NOMO-1 (cell line): ENCODE measurements at regions not wholly inside any gene's neighbourhood (a gene's known extent, or its start where the extent isn't known, plus 50 kb on each side); places are given as distances from the start of the nearest gene placed in this dataset.
A peak's percentile ranks its signal among the peaks of the same experiment; 100 is the strongest.

Experiments
- DNase-seq, 2 experiments: peaks; one replicate each; lab custom pipeline; 2025; ENCODE audit not compliant: unreplicated experiment in 2 of 2; lab: John Stamatoyannopoulos, UW

DNA sequence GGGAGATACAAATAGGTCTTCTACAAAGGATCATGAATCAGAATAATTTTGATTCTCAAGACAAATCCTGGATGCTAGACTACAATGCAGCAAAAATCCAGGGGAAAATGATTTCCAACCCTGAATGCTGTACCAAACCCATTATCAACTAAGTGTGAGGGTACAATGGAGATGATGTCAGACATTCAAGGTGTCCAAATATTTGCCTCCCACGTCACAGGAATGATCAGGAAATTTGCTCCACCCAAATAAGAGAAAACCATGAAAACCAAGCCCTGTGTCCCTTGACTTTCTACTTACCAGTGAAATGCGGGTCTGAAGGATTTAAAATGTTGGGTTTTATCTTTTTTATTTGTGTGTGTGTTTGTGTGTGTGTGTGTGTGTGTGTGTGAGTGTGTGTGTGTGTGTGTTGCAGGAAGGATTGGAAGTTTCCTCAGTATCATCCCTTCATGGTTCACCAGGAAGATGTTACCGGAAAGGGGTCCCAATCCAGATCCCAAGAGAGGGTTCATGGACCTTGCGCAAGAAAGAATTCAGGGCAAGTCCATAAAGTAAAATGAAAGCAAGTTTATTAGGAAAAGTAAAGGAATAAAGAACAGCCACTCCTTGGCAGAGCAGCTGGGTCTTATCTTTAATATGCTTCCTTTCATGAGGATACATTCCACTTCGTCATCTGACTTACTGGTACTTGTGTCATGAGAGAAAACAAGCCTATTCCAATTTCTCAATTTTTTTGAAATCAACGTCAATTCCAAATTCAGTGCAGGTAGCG is 61.1 kb upstream of the ID2 start:
- DNase-seq = no peak

DNA sequence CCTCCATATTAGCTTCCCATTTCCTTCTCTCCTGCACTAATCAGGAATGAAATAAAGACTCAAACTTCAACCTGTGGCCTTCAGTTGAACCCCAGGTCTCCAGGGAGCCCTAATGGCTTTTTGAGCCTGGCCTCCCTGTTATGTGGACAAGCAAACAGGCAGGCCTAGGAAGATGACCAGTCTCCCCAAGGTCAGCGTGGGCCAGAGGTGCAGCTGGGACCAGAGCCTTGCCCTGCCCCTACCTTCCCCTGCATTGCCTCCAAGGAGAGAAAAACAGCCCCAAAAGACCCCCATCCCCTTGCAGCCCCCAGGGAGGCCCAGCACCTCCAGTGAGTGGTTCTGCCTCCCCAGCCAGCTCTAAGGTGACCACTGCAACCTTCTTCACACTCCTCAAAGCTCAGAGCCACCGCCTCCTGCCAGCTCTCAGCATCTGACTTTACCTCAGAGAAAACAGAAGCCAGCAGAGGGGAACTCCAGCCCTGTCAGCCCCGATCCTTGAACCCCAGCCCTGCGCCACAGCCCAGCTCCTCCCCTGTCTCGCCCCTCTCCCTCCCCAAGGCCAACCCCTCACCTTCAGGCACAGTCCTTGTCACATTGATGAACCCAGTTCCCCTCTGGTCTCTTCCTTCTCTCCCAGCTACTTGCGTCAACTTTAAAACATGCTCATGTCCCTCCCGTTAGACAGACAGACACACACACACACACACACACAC is 59.5 kb upstream of the ID2 start:
- DNase-seq = no peak

DNA sequence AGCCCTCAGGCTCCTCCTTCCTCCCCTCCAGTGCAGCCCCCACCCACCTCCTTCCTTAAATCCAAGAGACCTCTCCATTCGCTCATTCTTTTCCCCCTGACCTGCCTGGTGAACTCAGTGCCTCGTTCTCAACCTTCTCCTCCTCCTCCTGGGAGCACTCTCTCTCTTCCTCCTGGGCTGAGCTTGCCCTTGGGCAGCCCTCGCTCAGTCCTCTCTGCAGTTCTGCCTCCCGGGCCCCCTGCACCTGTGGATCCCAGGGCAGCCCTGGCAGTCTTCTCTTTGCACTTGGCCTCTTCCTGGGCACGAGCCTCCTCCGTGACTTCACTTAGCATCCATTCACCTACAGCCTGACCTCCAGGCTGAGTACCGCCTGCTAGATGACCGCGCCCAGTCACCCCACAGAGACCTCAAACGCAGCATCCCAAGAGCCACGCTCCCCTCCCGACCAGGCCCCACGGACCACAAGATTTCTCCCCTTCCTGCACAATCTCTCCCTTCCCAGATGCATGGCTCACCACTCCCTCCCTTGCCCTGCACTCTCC is 58.9 kb upstream of the ID2 start:
- no peak for DNase-seq

DNA sequence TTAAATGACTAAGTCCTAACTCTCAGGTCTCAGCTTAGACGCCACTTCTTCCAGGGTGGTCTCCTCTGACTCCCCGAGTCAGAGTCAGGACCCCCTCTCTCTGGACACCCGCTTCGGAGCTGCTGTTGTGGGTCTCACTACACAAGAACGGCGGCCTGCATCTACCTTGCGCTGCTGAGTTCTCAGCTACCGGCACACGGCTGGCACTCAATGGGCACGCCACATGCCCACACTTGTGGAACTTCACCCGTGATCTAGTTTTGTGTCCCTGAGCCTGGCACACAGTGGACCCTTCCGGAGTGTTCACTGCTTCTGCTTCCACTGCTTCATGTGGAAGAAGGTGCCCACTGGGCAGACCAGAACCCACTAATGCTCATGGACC is 58.3 kb upstream of the ID2 start:
- no peak for DNase-seq

DNA sequence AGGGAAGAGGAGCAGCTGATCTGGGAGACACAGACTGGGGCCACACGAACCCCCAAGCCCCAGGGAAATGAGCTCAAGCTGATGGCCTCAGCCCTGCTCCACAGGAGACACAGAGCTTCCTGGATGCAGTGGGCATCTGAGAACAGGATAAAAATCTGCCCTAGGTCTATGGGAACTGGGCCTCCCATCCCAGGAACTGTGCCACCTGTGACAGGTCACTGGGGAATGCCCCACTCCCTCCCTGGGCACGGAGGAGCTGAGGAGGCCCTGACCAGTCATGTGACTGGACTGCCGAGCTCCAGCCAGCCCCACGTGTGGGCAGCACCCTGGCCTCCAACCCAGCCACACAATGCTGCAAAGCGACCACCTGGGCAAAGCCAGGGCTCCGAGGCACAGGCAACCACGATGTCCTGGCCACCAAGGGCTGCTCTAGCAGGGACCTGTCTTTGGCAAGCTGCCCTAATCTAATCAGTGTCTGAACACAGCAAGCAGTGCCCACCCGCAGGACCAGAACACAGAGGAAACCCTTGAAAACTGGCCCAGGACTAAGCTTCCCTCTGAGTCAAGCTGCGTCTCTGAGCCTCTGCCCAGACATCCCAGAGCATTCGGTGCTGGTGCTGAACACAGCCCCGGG is 57.8 kb upstream of the ID2 start:
- no peak for DNase-seq

DNA sequence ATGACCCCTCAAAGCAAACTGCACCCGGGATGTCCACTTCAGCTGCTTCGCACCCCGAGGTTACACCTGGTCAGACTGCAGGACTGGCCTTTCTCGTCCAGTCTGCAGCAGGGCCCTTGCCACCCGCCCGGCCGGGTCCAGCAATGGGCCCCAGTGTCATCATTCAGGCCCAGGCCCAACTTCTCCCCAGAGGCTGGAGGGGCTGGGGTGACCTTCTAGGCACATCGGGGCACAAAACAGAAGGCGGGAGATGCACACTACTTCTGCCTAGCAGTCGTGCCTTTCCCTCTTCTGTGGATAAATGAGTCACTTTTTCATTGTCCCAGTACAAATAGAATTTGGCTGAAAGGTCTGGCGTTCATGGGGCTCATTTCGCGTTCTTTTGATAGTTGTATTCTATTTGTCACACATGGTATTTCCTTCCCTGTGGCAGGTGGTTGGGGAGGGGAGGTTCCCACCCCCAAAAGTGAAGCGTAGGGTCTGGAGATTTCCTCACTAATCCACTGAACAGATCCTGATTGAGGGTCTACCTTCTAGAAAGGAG is 56.9 kb upstream of the ID2 start:
- no peak for DNase-seq

DNA sequence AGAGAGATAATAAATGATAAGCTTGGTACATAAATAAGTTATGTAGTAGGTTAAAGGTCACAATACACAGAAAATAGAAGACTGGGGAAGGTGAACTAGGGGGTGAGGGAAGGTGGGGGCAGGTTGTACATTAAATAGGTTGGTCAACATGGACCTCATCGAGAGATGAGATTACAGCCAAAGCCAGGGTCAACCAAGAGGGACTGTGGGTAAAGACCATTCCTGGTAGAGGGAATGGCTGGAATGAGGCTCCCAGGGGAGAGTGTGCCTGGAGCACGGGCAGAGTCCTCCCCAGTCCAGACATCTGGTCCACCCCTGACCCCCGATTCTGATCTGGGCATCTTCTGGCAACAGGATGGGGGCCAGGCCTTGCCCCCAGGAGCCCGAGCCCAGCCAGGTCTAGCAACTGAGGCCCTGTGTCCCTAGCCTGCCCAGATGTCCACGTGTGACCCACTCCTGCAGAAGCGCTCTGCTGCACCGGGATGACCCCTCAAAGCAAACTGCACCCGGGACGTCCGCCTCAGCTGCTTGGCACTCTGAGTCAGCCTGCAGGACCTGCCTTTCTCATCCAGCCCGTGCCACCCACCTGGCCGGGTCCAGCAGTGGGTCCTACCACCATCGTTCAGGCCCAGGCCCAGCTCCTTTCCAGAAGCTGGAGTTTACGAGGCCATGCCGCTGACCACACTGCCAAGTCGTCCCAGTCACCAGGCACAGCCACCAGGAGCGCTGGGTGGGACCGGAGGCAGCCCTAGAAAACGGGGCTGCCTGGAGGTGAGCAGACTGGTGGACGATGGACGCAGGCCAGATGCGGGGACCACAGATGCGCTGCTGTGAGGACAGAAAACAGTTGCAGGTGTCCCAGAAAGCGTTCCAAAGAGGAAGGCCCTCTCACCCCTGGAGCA is 56.2 kb upstream of the ID2 start:
- DNase-seq = no peak

DNA sequence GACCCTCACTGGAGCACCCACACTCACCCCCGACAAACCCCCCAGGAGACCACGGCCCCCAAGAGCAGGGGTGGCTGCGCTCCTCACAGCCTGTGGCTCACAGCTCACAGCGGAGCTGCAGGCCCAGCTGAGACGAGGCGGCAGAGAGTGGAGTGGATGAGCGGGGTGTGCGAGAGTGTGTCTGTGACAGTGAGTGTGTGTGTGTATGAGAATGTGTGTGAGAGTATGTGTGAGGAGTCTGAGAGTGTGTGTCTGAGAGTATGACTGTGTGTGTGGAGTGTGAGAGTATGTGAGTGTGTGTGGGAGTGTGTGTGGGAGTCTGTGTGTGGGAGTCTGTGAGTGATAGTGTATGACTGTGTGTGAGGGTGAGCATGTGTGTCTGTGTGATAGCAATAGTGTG is 55.3 kb upstream of the ID2 start:
- no peak for DNase-seq

DNA sequence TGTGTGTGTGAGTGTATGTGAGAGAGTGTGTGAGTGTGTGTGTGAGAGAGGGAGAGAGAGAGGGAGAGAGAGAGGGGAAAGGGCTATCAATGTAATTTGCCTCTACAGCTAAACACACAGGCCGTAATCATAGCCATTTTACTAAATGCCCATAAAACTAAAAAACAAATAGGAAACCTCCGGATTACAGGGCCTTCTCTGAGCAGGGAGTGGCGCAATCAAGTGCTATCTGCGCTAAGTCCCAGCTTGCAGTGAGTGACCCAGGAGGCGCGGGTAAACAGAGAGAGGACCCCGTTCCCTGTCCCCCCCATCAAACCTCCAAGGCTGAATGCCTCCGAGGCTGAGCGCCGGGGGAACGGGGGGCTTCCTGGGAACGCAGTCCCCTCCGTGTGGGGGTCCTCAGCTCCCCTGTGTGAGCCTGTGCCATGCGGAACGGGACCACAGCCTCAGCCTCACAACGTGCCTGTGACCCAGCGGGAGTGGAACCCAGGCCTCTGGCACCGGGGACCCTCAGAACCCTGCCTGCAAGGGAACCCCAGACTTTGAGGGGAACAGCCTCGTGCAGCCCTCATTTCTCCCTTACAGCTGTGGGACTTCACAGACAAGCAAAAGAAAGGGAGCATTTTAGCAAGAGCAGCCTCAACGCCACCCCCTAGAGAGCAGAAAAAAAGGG is 54.7 kb upstream of the ID2 start:
- peak; percentile 16 to 35 for DNase-seq

DNA sequence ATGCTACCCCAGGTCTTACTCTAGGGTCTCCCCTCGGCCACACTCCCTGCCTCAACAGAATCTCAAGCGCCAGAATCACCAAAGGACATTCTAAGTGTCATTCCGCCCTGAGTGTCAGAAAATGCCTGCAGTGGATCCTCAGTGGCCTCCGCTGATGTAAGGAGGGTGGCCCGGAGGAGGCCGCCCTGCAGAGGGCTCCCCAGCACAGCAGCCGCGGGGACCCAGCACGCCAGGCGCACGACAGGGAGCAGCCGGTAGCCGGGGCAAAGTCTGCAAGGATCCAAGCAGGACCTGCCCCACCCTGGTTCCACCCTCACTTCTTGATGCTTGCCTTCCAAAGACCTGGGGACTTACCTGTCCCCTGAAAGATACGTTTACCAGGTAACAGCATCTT is 54.2 kb upstream of the ID2 start:
- no peak for DNase-seq

DNA sequence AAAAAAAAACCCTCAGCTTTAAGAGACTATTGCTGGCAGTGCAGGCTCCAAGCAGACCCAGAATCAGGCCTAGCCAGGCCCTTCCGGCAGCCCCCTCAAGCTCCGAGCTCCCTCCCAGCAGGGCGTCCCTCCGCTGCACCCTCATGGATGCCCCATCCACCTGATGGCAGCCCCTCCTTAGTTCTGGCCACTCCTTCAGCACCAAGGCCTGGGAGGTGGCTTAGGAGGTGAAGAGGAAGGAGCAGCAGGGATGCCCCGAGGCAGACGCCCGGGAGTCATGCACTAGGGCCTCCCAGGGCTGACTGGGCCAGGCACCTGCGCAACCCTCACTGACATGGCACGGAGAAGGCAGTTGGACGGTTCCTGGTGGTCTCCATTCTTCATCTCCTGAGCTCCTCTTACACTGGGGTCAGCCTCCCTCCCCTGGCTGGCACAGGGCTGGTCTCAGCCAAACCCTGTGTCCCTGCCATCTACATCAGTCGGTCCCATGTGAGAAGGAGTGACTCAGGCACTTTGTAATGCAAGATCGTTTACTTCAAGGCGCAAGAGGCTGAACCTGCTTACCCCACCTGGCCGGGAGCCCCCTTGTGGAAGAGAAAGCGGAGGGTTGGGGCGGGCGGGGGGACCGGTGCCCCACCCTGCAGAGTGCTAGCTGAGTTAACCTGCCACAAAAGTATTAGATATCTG is 53.5 kb upstream of the ID2 start:
- DNase-seq = no peak

DNA sequence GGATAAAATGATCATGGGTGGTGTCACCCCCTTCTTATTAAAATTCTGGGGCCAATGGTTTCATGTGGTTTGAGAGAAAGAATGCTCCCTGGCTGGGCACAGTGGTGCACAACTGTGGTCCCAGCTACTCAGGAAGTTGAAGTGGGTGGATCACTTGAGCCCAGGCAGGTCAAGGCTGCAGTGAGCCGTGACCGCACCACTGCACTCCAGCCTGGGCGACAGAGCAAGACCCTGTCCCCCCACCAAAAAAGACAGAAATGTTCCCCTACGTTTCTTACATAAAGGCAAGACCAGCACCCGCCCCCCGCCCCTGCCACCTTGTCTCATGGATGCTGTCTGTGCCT is 53.0 kb upstream of the ID2 start:
- no peak for DNase-seq

DNA sequence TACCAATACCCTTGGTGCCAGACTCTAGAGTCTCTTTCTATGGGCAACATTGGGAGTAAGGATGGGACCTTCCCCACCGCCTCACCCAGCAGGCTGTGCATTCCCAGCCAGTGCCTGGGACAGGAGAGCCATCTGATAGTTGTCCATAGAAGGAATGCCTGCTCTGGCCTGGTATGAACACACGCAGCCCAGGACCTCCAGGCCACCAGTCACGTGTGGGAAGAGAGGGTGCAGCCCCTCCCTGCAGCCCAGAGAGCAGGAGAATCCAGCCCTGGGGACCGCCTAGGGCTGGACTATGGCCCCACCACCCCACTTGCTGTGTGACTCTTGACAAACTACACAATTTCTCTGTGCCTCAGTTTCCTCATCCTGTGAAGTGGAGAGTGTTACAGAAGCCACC is 52.5 kb upstream of the ID2 start:
- no peak for DNase-seq

DNA sequence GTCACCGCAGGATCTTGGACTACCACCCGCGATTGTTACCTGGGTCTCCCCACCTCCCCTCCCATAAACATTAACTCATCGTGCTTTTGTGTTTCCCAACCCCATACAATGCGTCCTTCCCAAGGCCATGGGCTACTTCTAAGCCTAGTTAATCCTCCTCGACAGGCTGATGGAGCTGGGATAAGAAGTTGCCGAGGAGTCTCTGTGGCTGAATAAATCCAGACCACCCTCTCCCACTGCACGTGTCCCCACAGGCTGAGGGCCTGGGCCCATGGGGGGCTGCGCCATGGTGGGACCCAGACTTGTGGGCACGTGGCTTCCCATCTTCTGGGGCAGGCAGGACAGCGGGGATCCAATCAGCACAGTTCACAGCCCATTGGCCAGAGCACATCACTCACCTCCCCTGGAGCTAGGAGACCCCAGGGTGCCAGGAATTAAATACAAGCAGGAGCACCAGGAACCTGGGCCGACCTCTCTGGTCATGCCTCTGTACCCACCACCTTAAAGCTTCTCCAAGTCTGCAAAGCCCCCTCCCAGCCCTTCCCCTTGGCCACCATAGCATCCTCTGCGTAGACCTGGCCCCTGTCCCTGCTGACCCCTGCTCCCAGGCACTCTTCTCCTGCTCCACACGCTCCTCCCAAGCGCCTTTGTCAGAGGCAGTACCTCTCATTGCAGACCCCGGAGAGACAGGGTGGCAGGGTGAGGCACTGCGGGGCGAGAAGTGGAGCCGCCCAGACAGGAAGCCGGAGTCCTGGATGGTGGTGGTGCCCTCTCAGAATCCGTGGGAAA is 51.0 kb upstream of the ID2 start:
- no peak for DNase-seq

DNA sequence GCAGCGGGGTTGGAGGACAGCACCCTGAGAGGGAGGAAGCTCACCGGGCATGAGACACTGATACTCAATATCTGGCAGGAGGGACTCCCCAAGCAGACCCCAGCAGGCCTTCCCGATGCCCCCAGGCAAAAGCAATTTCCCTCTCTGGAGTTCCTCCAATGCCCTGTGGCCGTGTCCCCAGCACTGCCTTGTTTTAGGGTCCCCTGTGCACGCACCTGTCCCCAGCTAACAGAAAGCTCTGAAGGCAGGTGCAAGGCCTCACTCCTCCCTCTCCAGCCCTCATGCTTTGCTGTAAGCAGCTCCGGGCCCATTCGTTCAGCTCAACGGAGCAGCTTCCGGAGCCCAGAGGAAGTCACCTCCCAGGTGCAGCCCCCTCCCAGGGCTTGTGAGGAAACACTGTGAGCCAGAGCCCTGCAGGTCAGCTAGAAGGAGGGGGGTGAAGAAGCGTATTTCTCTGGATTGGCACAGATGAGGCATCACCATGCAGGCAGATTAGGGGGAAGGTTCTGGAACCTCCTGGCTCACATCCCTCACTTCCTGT is 50.3 kb upstream of the ID2 start:
- no peak for DNase-seq
